ACC112 (cell line): ENCODE measurements at regions not wholly inside any gene's neighbourhood (a gene's known extent, or its start where the extent isn't known, plus 50 kb on each side); places are given as distances from the start of the nearest gene placed in this dataset.

Source experiments
- H2AFZ ChIP-seq: fragments of 200-600 bp; sonication (generic); one replicate; pipeline ENCODE4 v1.6.0; 2017; ENCODE audit warnings: antibody characterized with exemption, low read length; ENCODE audit not compliant: unreplicated experiment
- H3K27ac ChIP-seq: fragments of 200-600 bp; sonication (generic); 2 replicates; pipeline ENCODE4 v1.5.1; 2014; ENCODE audit warnings: low read depth, mild to moderate bottlenecking, antibody characterized with exemption, low read length, moderate library complexity
- H3K27me3 ChIP-seq: fragments of 200-600 bp; sonication (generic); 2 replicates; pipeline ENCODE4 v1.6.1; 2014; ENCODE audit warnings: mild to moderate bottlenecking, antibody characterized with exemption, low read length, moderate library complexity, mixed read lengths; ENCODE audit not compliant: insufficient read depth
- H3K36me3 ChIP-seq: fragments of 200-600 bp; sonication (generic); 2 replicates; pipeline ENCODE4 v1.6.1; 2016; ENCODE audit warnings: mild to moderate bottlenecking, antibody characterized with exemption, low read length, moderate library complexity, mixed read lengths; ENCODE audit not compliant: insufficient read depth
- H3K4me1 ChIP-seq: fragments of 200-600 bp; sonication (generic); one replicate; pipeline ENCODE4 v1.6.1; 2016; ENCODE audit warnings: low read length, mixed read lengths; ENCODE audit not compliant: insufficient read depth, unreplicated experiment, control insufficient read depth
- H3K4me3 ChIP-seq: fragments of 200-600 bp; sonication (generic); 2 replicates; pipeline ENCODE4 v1.5.1; 2014; ENCODE audit warnings: mild to moderate bottlenecking, low read depth, low read length
- H3K79me2 ChIP-seq: fragments of 200-600 bp; sonication (generic); one replicate; pipeline ENCODE4 v1.6.0; 2016; ENCODE audit warnings: low read length; ENCODE audit not compliant: control insufficient read depth, unreplicated experiment, insufficient read depth

DNA sequence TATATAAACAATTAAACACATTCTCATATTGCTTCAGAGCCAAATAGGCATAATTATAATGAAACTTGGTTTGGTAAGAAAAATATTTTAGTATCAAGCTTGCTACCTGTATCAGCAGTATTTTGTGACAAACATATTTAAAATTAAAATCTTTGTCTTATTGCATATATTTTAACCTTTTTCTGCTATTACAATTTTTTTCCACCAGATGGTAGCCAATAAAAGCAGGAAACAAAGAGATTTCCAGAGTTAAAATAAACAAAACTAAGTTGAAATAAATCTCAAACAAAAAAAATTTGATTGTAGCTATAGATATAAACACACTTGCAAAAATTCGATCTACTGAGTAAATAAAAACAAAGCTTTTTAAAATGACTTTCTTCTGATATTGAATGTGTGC is 491.3 kb upstream of the GJE1 start:
- Histone ChIP-seq H3K27me3 (no peaks in the 10 kb centered on the region), H3K4me3 (no peak overlapping the region), H3K36me3 (no peaks in the 10 kb centered on the region), H3K27ac (no peak overlapping the region), H2AFZ (peak overlapping the region; percentile 14), H3K4me1 (no peaks in the 10 kb centered on the region), H3K79me2 (no peaks in the 10 kb centered on the region)

DNA sequence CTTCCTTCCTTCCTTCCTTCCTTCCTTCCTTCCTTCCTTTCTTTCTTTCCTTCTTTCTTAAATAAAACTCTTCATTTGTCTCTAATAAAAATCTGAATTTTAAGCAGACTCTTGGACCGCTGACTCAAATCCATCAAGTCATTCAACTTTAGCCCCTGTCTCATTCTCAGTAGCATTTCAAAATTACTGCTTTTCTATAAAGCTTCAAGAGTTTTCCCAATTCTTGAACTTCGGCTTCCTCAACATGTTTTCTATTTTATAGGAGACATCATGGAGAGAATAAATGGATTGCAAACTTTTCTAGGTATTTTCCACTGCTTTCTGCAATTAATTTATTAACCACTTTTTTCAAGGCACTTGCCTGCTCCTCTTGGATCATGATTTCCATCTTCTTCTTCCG is 497.1 kb upstream of the GJE1 start:
- H3K4me1 ChIP-seq = no peaks in the 10 kb centered on the region
- no peaks in the 10 kb centered on the region for H3K79me2 ChIP-seq
- H3K27me3 ChIP-seq = no peaks in the 10 kb centered on the region
- no peak overlapping the region for H2AFZ ChIP-seq
- no peak overlapping the region for H3K4me3 ChIP-seq
- no peak overlapping the region for H3K27ac ChIP-seq
- no peaks in the 10 kb centered on the region for H3K36me3 ChIP-seq

DNA sequence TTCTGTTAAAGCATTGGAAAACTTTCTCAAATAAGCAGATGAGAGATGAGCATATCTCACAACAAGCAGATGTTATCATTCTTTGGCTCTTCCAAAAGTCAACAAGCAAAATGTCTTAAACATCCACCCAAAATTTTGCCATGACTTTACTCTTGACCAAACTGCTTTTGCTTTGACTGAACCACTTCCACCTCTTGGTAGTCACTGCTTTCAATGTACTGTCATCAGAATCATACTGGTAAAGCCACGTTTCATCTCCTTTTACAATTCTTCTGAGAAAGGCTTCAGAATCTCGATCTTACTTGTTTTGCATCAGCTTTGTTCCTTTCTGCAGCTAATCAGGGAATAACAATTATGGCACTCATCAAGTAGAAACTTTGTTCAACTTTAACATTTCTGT is 498.5 kb upstream of the GJE1 start:
- no peaks in the 10 kb centered on the region for H3K27me3 ChIP-seq
- H3K4me1 ChIP-seq = no peaks in the 10 kb centered on the region
- H3K27ac ChIP-seq = no peak overlapping the region
- no peak overlapping the region for H3K4me3 ChIP-seq
- no peaks in the 10 kb centered on the region for H3K79me2 ChIP-seq
- H2AFZ ChIP-seq = no peak overlapping the region
- no peaks in the 10 kb centered on the region for H3K36me3 ChIP-seq

DNA sequence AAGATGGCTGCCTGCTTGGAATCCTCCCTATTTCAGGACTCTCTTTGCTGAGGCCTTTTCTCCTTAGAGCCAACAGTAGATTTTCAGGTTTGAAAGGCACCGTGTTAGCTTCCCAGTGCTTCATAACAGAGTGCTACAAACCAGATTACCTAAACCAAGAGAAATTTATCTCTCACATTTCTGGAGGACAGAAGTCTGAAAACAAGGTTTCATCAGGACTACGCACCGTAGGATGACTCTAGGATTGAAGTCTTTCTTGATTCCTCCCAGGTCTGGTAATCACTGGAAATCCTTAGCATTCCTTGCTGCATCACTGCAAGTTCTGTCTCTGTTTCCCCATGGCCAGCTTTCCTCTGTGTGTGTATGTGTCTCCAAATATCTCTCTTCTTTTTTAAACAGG is 508.4 kb upstream of the GJE1 start:
- Histone ChIP-seq H3K79me2 (no peaks in the 10 kb centered on the region), H3K27ac (no peak overlapping the region), H2AFZ (no peak overlapping the region), H3K4me3 (no peak overlapping the region), H3K27me3 (no peaks in the 10 kb centered on the region), H3K4me1 (no peaks in the 10 kb centered on the region), H3K36me3 (no peaks in the 10 kb centered on the region)

DNA sequence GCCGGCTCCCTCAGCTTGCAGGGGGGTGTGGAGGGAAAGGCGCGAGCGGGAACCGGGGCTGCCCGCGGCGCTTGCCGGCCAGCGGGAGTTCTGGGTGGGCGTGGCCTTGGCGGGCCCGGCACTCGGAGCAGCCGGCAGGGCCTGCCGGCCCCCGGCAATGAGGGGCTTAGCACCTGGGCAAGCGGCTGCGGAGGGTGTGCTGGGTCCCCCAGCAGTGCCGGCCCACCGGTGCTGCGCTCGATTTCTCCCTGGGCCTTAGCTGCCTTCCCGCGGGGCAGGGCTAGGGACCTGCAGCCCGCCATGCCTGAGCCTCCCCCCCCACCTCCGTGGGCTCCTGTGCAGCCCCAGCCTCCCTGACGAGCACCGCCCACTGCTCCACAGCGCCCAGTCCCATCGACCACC is 514.5 kb upstream of the GJE1 start:
- H3K27ac ChIP-seq = no peak overlapping the region
- no peaks in the 10 kb centered on the region for H3K4me1 ChIP-seq
- H3K79me2 ChIP-seq = no peaks in the 10 kb centered on the region
- no peak overlapping the region for H3K4me3 ChIP-seq
- H2AFZ ChIP-seq = no peak overlapping the region
- no peaks in the 10 kb centered on the region for H3K27me3 ChIP-seq
- no peaks in the 10 kb centered on the region for H3K36me3 ChIP-seq

DNA sequence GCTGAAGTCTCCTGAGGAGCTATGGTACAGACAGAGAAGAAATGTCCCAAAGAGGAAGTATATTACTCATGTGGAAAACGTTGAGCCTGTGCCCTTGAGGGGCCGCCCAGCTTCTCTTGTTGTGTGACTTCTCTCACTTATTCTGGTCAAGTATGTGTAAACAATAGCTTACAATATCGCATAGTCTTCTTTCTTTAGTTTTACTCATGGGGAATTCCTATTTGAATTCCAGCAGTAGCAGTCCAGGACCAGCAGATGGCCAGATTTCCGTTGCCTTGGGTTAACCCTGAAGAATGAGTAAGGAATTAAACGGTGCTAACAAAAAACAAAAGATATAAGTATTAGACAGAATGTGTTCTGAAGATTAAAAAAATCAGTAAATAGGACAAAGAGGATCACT is 522.0 kb upstream of the GJE1 start:
- Histone ChIP-seq H2AFZ (no peak overlapping the region), H3K4me3 (no peak overlapping the region), H3K4me1 (no peaks in the 10 kb centered on the region), H3K79me2 (no peaks in the 10 kb centered on the region), H3K27ac (no peak overlapping the region), H3K36me3 (no peaks in the 10 kb centered on the region), H3K27me3 (no peaks in the 10 kb centered on the region)

DNA sequence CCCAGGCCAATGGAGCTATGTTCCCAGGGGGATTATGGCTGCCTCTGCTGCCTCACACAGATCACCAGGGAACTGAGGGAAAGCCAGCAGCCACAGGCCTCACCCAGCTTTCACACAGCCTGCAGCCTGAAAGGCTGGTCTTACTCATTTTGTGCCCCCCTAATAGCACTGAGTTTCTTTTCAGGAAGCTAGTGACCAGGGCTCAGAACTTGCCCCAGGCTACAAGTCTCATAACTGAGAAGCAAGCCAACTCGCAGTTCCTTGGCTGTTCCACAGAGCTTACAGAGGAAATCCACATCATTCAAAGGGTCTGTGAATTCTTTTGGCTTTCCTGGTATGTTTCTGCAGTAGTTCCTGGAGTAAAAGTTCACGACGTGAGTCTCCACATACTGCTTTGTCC is 524.8 kb upstream of the GJE1 start:
- H2AFZ ChIP-seq = no peak overlapping the region
- H3K27me3 ChIP-seq = no peaks in the 10 kb centered on the region
- no peaks in the 10 kb centered on the region for H3K79me2 ChIP-seq
- no peaks in the 10 kb centered on the region for H3K4me1 ChIP-seq
- no peak overlapping the region for H3K4me3 ChIP-seq
- H3K36me3 ChIP-seq = no peaks in the 10 kb centered on the region
- H3K27ac ChIP-seq = no peak overlapping the region

DNA sequence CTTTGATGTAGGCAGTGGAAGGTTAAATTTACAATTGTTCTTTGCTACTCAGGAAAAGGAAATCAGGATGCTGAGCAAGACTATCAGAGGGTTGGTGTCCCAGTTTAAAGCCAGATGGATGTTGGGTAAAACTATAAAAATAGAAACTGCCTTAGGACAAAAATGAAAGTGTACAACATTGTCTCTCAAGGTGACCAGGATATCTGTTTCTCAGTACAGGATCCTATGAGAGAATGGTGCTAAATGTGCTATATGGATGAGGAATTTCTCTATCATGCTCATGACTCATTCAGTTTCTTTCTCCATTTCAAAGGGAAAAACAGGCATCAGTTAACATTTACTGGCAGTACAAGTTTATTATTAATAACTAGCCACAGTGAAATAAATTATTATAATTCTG is 534.2 kb upstream of the GJE1 start:
- Histone ChIP-seq H3K27me3 (no peaks in the 10 kb centered on the region), H3K4me1 (peaks cover 9% of the 10 kb centered on the region), H3K36me3 (no peaks in the 10 kb centered on the region), H3K27ac (peak overlapping the region; percentile 25; the same call in 1 of the 2 replicates), H2AFZ (peak overlapping the region; percentile 72), H3K4me3 (peak overlapping the region; percentile 28; the same call in 1 of the 2 replicates), H3K79me2 (no peaks in the 10 kb centered on the region)

DNA sequence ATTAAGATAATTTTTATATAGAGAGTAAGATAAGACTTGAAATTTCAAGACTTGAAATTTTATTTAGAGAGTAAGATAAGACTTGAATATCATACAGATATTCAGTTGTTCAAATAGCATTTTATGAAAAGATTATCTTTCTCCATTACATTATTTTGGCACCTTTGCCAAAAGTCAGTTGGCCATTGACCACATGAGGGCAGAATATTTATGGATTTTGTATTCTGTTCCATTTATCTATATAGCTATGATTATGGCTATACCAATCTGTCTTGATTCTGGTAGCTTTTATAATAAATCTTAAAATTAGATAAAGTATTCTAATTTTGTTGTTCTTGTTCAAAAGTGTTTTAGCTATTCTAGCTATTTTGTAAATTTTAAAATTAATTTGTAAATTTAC is 537.9 kb upstream of the GJE1 start:
- H2AFZ ChIP-seq = no peak overlapping the region
- H3K36me3 ChIP-seq = no peaks in the 10 kb centered on the region
- H3K4me3 ChIP-seq = no peak overlapping the region
- H3K4me1 ChIP-seq = peaks cover 9% of the 10 kb centered on the region
- H3K27me3 ChIP-seq = no peaks in the 10 kb centered on the region
- H3K79me2 ChIP-seq = no peaks in the 10 kb centered on the region
- H3K27ac ChIP-seq = no peak overlapping the region

DNA sequence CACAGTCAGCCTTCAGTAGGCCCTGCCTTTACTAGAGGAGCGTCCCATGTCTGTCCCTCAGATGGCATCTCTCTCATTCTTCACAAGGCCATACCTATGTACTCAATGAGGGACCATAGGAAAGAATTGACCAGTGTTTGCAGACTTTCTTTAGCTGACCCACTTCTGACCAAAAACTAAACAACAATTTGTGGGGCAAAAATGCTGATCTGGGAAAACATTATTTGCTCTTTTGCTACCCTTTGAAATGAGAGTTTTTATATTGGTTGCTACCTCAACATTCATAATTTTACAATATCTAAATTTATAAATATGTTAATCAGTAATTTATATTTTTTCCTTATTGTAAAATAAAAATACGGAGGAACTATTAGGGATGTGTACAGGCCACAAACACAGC is 539.4 kb upstream of the GJE1 start:
- no peaks in the 10 kb centered on the region for H3K27me3 ChIP-seq
- no peaks in the 10 kb centered on the region for H3K36me3 ChIP-seq
- H3K4me1 ChIP-seq = peaks cover 6% of the 10 kb centered on the region
- no peak overlapping the region for H2AFZ ChIP-seq
- H3K79me2 ChIP-seq = no peaks in the 10 kb centered on the region
- no peak overlapping the region for H3K27ac ChIP-seq
- no peak overlapping the region for H3K4me3 ChIP-seq

DNA sequence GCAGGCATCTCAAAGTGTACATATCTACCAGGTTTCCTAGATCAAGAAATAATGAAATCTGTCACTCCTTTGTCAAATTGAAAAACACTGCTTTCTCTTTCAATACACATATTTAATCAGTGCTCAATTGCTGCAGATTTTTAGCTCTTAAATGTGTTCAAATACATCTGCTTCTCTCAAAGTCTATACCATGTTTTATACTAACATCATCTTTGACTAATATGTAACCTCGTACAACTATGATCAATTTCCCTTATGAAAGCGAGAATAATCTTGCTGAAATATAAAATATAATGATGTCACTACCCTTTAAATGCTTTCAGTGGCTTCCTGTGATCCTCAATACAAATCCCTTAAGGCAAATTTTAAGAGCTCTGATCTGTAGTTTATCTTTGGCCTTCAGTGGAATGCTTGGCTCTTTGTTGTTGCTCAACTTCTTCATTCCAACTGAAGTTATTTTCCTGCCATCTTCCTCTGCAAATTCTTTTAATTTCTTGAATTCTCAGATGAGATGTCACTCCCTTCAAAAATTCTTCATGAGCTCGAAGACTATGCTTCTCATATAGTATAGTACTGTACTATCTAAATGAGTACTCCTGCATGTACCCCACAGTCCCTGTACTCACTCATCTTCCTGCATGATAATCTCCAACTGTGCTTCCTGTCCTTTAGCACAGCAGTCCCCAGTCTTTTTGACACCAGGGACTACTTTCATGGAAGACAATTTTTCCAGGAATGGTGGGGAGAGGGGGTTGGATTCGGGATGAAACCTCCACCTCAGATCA is 545.1 kb upstream of the GJE1 start:
- H3K79me2 ChIP-seq = no peaks in the 10 kb centered on the region
- peak overlapping the region; percentile 43 for H3K27ac ChIP-seq
- H2AFZ ChIP-seq = peak overlapping the region; percentile 77
- H3K27me3 ChIP-seq = no peaks in the 10 kb centered on the region
- peaks cover 13% of the 10 kb centered on the region for H3K4me1 ChIP-seq
- H3K36me3 ChIP-seq = no peaks in the 10 kb centered on the region
- no peak overlapping the region for H3K4me3 ChIP-seq
